ENCODE measurements at regions not wholly inside any gene's neighbourhood (a gene's known extent, or its start where the extent isn't known, plus 50 kb on each side); places are given as distances from the start of the nearest gene placed in this dataset.

- ATAC-seq (ENCODE audit: poor library complexity), result no peak
- no peaks in the 10 kb centered on the region for H3K4me1 Mint-ChIP-seq (ENCODE audit: low read depth)
- H3K36me3 Mint-ChIP-seq (ENCODE audit: low read depth), result no peaks in the 10 kb centered on the region
- intact Hi-C loops (cut with DNase I, micrococcal nuclease), result no loop called here
- Histone ChIP-seq H3K27me3 (ENCODE audit: control insufficient read depth in 1 of 2, insufficient read depth in 2 of 2, low read length in 2 of 2) (peaks cover 0 to 2% of the 10 kb centered on the region in 2 experiments), H3K4me3 (ENCODE audit: low read length) (no peak overlapping the region), H3K27ac (ENCODE audit: low read depth in 1 of 2, low read length in 2 of 2) (no peak overlapping the region), H3K36me3 (ENCODE audit: insufficient read depth, low read length) (no peaks in the 10 kb centered on the region), H3K9me3 (ENCODE audit: control insufficient read depth in 1 of 2, insufficient read depth in 1 of 2, low read length in 2 of 2) (peaks cover 0 to 9% of the 10 kb centered on the region in 2 experiments), H3K4me1 (ENCODE audit: insufficient read depth, low read length) (no peaks in the 10 kb centered on the region)
- H3K27ac Mint-ChIP-seq, result no peak overlapping the region
- no peaks in the 10 kb centered on the region for H3K9me3 Mint-ChIP-seq
- CTCF ChIA-PET, result no interaction called here
- peaks cover 29% of the 10 kb centered on the region for H3K27me3 Mint-ChIP-seq
- POLR2A ChIA-PET, result no interaction called here
- no peak for DNase-seq
- no peak for TF ChIP-seq CTCF (IDR thresholded peaks at IDR 0.05)
- no peak overlapping the region for H3K4me3 Mint-ChIP-seq
Measured at GRCh38 chr2:109669731-109670130, 55.6 kb downstream of the SOWAHC start.

GRCh38 chr2:109670556-109671411, 56.6 kb downstream of the SOWAHC start:
- intact Hi-C loops (cut with DNase I, micrococcal nuclease), result no loop called here
- Histone ChIP-seq H3K4me1 (ENCODE audit: insufficient read depth, low read length) (no peaks in the 10 kb centered on the region), H3K9me3 (ENCODE audit: control insufficient read depth in 1 of 2, insufficient read depth in 1 of 2, low read length in 2 of 2) (peaks cover 0 to 9% of the 10 kb centered on the region in 2 experiments), H3K36me3 (ENCODE audit: insufficient read depth, low read length) (no peaks in the 10 kb centered on the region), H3K27me3 (ENCODE audit: control insufficient read depth in 1 of 2, insufficient read depth in 2 of 2, low read length in 2 of 2) (peaks cover 0 to 2% of the 10 kb centered on the region in 2 experiments), H3K27ac (ENCODE audit: low read depth in 1 of 2, low read length in 2 of 2) (no peak overlapping the region), H3K4me3 (ENCODE audit: low read length) (no peak overlapping the region)
- ChIA-PET POLR2A (no interaction called here), CTCF (no interaction called here)
- Mint-ChIP-seq H3K36me3 (ENCODE audit: low read depth) (no peaks in the 10 kb centered on the region), H3K9me3 (no peaks in the 10 kb centered on the region), H3K27me3 (peaks cover 33% of the 10 kb centered on the region), H3K4me3 (no peak overlapping the region), H3K27ac (no peak overlapping the region), H3K4me1 (ENCODE audit: low read depth) (no peaks in the 10 kb centered on the region)
- no peak for ATAC-seq (ENCODE audit: poor library complexity)
- no peak for TF ChIP-seq CTCF (IDR thresholded peaks at IDR 0.05)
- DNase-seq, result no peak

- Histone ChIP-seq H3K4me3 (ENCODE audit: low read length) (no peak overlapping the region), H3K4me1 (ENCODE audit: insufficient read depth, low read length) (no peaks in the 10 kb centered on the region), H3K27ac (ENCODE audit: low read depth in 1 of 2, low read length in 2 of 2) (no peak overlapping the region), H3K36me3 (ENCODE audit: insufficient read depth, low read length) (no peaks in the 10 kb centered on the region), H3K27me3 (ENCODE audit: control insufficient read depth in 1 of 2, insufficient read depth in 2 of 2, low read length in 2 of 2) (peaks cover 0 to 2% of the 10 kb centered on the region in 2 experiments), H3K9me3 (ENCODE audit: control insufficient read depth in 1 of 2, insufficient read depth in 1 of 2, low read length in 2 of 2) (peaks cover 0 to 9% of the 10 kb centered on the region in 2 experiments)
- TF ChIP-seq CTCF (IDR thresholded peaks at IDR 0.05), result no peak
- Mint-ChIP-seq H3K27me3 (peaks cover 49% of the 10 kb centered on the region), H3K27ac (no peak overlapping the region), H3K4me3 (no peak overlapping the region), H3K9me3 (no peaks in the 10 kb centered on the region), H3K36me3 (ENCODE audit: low read depth) (no peaks in the 10 kb centered on the region), H3K4me1 (ENCODE audit: low read depth) (no peaks in the 10 kb centered on the region)
- no peak for DNase-seq
- POLR2A ChIA-PET, result no interaction called here
- CTCF ChIA-PET, result no interaction called here
- ATAC-seq (ENCODE audit: poor library complexity), result no peak
- intact Hi-C loops (cut with DNase I, micrococcal nuclease), result no loop called here
Measured at GRCh38 chr2:109674894-109675534, 60.9 kb downstream of the SOWAHC start.
